GM12878 (cell line): ENCODE measurements at regions not wholly inside any gene's neighbourhood (a gene's known extent, or its start where the extent isn't known, plus 50 kb on each side); places are given as distances from the start of the nearest gene placed in this dataset.

Source experiments
- BHLHE40 ChIP-seq, 2 experiments: fragments of 450-650 bp in 1 of 2; IDR thresholded peaks; 2 replicates each; pipeline ENCODE4 v1.6.1; 2011 to 2017; ENCODE audit warnings: low read depth in 2 of 2, borderline replicate concordance in 1 of 2, improper control_type of control experiment in 1 of 2, low read length in 1 of 2, mild to moderate bottlenecking in 1 of 2
- CREM ChIP-seq: IDR thresholded peaks from 2 replicates; pipeline ENCODE4 v1.6.1; 2014; ENCODE audit warnings: antibody characterized with exemption, low read depth
- CTCF ChIP-seq, 3 experiments: IDR thresholded peaks in 2 of 3; conservative IDR thresholded peaks in 1 of 3; 2 replicates each; pipeline ENCODE4 v1.5.1; 2011; ENCODE audit warnings: low read depth in 3 of 3, low read length in 3 of 3, mild to moderate bottlenecking in 3 of 3, control low read depth in 2 of 3, moderate library complexity in 2 of 3, inconsistent platforms in 1 of 3, mixed read lengths in 1 of 3; ENCODE audit not compliant: control insufficient read depth in 2 of 3, insufficient read depth in 1 of 3; ENCODE audit errors: extremely low read depth in 1 of 3
- EGR1 ChIP-seq, 2 experiments: IDR thresholded peaks; 1 replicate in 1 of 2; 2 replicates in 1 of 2; pipeline ENCODE4 v1.6.1; 2011 to 2012; ENCODE audit warnings: low read depth in 2 of 2, low read length in 2 of 2, borderline replicate concordance in 1 of 2, mild to moderate bottlenecking in 1 of 2, moderate library complexity in 1 of 2
- EZH2 ChIP-seq: IDR thresholded peaks from 2 replicates; pipeline ENCODE4 v1.6.1; 2012; ENCODE audit warnings: low read depth, mild to moderate bottlenecking, control low read depth, inconsistent platforms, low read length, borderline replicate concordance; ENCODE audit not compliant: control insufficient read depth
- GABPA ChIP-seq: IDR thresholded peaks from 2 replicates; pipeline ENCODE4 v1.6.1; 2014; ENCODE audit warnings: antibody characterized with exemption, low read depth, mild to moderate bottlenecking, inconsistent platforms
- MYC ChIP-seq: IDR thresholded peaks from 2 replicates; pipeline ENCODE4 v1.6.1; 2011; ENCODE audit warnings: mild to moderate bottlenecking, low read length, moderate library complexity, inconsistent platforms; ENCODE audit not compliant: insufficient read depth, insufficient replicate concordance, insufficient read length, severe bottlenecking
- NFXL1 ChIP-seq: fragments of 450-650 bp; IDR thresholded peaks from 2 replicates; pipeline ENCODE4 v1.6.1; 2017; ENCODE audit warnings: antibody characterized with exemption, mild to moderate bottlenecking, borderline replicate concordance
- NRF1 ChIP-seq: conservative IDR thresholded peaks from 2 replicates; pipeline ENCODE4 v1.6.1; 2011; ENCODE audit warnings: mild to moderate bottlenecking, low read depth, low read length, improper control_type of control experiment
- POLR2A ChIP-seq: IDR thresholded peaks from 2 replicates; pipeline ENCODE4 v1.6.1; 2011; ENCODE audit warnings: low read depth, mild to moderate bottlenecking, low read length
- RAD21 ChIP-seq: IDR thresholded peaks from 2 replicates; pipeline ENCODE4 v1.6.1; 2011; ENCODE audit warnings: mild to moderate bottlenecking, low read depth, low read length, moderate library complexity; ENCODE audit not compliant: insufficient read depth
- SMC3 ChIP-seq: IDR thresholded peaks from 2 replicates; pipeline ENCODE4 v1.6.1; 2011; ENCODE audit warnings: low read length, improper control_type of control experiment, borderline replicate concordance
- ZBTB11 ChIP-seq: fragments of 450-650 bp; formaldehyde crosslinking; IDR thresholded peaks from 2 replicates; pipeline ENCODE4 v1.5.0; 2022; ENCODE audit warnings: mild to moderate bottlenecking, missing genetic modification characterization
- ZNF24 ChIP-seq: fragments of 450-650 bp; IDR thresholded peaks from 2 replicates; pipeline ENCODE4 v1.6.1; 2017; ENCODE audit warnings: antibody characterized with exemption, mild to moderate bottlenecking

- no peak for TF ChIP-seq POLR2A
- no peak for TF ChIP-seq EZH2
- no peak for TF ChIP-seq CREM
- TF ChIP-seq GABPA: no peak
- no peak for TF ChIP-seq MYC
- no peak for TF ChIP-seq NFXL1
- no peak for TF ChIP-seq BHLHE40 (IDR thresholded peaks at IDR 0.05; ENCODE audit: borderline replicate concordance in 1 of 2, low read depth in 2 of 2, low read length in 1 of 2)
- TF ChIP-seq ZBTB11: no peak
- TF ChIP-seq ZNF24: no peak
- no peak for TF ChIP-seq CTCF (IDR thresholded peaks at IDR 0.05 in 2 of 3, conservative IDR thresholded peaks at IDR 0.05 in 1 of 3; ENCODE audit: control insufficient read depth in 2 of 3, extremely low read depth in 1 of 3, insufficient read depth in 1 of 3, low read depth in 3 of 3, low read length in 3 of 3)
- no peak for TF ChIP-seq EGR1 (IDR thresholded peaks at IDR 0.05; ENCODE audit: borderline replicate concordance in 1 of 2, low read depth in 2 of 2, low read length in 2 of 2)
- TF ChIP-seq RAD21: no peak
- TF ChIP-seq NRF1: no peak
- TF ChIP-seq SMC3: no peak
Observed at GRCh38 chr6:168876956-168877355, 376.7 kb downstream of the THBS2 start.
